Sigmoid colon (tissue), 4 donors: ENCODE measurements at regions not wholly inside any gene's neighbourhood (a gene's known extent, or its start where the extent isn't known, plus 50 kb on each side); places are given as distances from the start of the nearest gene placed in this dataset.

ENCODE experiments used
- POLR2AphosphoS5 ChIP-seq, 4 donors: sonication (generic); formaldehyde crosslinking; IDR thresholded peaks; one replicate each; pipeline ENCODE4 v1.6.1; 2017; ENCODE audit warnings: antibody characterized with exemption in 4 of 4
- TF ChIP-seq, protein P1 (sequence below), 4 experiments: fragments of 450-650 bp in 3 of 4; fragments of 200-600 bp in 1 of 4; IDR thresholded peaks; one replicate each; pipeline ENCODE4 v1.5.1; 2016 to 2019; ENCODE audit warnings: antibody characterized with exemption in 4 of 4, mild to moderate bottlenecking in 3 of 4, moderate library complexity in 2 of 4

- TF ChIP-seq, protein P1, sequence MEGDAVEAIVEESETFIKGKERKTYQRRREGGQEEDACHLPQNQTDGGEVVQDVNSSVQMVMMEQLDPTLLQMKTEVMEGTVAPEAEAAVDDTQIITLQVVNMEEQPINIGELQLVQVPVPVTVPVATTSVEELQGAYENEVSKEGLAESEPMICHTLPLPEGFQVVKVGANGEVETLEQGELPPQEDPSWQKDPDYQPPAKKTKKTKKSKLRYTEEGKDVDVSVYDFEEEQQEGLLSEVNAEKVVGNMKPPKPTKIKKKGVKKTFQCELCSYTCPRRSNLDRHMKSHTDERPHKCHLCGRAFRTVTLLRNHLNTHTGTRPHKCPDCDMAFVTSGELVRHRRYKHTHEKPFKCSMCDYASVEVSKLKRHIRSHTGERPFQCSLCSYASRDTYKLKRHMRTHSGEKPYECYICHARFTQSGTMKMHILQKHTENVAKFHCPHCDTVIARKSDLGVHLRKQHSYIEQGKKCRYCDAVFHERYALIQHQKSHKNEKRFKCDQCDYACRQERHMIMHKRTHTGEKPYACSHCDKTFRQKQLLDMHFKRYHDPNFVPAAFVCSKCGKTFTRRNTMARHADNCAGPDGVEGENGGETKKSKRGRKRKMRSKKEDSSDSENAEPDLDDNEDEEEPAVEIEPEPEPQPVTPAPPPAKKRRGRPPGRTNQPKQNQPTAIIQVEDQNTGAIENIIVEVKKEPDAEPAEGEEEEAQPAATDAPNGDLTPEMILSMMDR (IDR thresholded peaks at IDR 0.05): no peak
- no peak for TF ChIP-seq POLR2AphosphoS5 (IDR thresholded peaks at IDR 0.05)
Observed at GRCh38 chr2:66683599-66683998, 248.7 kb downstream of the MEIS1 start.
